ENCODE measurements at regions not wholly inside any gene's neighbourhood (a gene's known extent, or its start where the extent isn't known, plus 50 kb on each side); places are given as distances from the start of the nearest gene placed in this dataset.

DNA sequence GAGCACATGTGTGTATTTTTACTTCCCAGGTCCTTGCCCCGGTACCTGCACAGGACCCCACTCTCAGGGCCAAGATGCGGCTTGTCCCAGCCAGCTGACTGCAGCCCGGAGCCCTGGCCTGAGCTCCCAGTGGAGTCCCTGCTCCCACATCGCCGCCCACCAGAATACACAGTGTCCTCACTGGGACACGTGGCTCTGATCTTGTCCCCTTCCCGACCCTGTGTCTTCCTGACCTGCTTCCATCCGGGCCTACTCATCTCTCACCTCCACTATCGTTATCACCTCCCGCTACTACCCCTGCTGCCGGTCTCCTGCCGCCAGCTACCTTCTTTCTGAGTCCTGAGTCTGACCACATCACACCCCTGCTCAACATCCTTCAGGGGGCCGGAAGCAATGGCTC is 146.3 kb upstream of the CHST15 start:
- no peak overlapping the region for H3K4me3 ChIP-seq (ENCODE audit: low read length)
- TF ChIP-seq, protein P1, sequence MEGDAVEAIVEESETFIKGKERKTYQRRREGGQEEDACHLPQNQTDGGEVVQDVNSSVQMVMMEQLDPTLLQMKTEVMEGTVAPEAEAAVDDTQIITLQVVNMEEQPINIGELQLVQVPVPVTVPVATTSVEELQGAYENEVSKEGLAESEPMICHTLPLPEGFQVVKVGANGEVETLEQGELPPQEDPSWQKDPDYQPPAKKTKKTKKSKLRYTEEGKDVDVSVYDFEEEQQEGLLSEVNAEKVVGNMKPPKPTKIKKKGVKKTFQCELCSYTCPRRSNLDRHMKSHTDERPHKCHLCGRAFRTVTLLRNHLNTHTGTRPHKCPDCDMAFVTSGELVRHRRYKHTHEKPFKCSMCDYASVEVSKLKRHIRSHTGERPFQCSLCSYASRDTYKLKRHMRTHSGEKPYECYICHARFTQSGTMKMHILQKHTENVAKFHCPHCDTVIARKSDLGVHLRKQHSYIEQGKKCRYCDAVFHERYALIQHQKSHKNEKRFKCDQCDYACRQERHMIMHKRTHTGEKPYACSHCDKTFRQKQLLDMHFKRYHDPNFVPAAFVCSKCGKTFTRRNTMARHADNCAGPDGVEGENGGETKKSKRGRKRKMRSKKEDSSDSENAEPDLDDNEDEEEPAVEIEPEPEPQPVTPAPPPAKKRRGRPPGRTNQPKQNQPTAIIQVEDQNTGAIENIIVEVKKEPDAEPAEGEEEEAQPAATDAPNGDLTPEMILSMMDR (conservative IDR thresholded peaks at IDR 0.05; ENCODE audit: low read depth, low read length), result no peak
- DNase-seq (ENCODE audit: low read depth), result no peak

DNA sequence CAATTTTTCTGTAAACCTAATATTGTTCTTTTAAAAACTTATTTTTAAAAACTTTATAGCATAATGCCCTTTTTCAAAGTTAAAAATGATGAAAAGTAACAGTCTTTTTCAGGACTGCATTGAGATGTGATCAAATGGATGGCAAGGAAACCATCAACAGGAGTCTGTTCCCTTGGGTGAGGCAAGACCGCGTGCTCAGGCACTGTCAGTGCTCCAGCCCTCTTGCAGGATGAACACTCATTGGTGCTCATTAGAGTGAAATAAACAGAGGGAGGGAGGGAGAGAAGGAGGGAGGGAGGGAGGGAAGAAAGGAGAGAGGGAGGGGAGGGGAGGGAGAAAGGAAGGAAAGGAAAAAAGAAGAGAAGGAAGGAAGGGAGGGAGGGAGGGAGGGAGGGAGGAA is 145.7 kb upstream of the CHST15 start:
- DNase-seq (ENCODE audit: low read depth), result no peak
- no peak overlapping the region for H3K4me3 ChIP-seq (ENCODE audit: low read length)
- TF ChIP-seq, protein P1 (conservative IDR thresholded peaks at IDR 0.05; ENCODE audit: low read depth, low read length), result no peak

DNA sequence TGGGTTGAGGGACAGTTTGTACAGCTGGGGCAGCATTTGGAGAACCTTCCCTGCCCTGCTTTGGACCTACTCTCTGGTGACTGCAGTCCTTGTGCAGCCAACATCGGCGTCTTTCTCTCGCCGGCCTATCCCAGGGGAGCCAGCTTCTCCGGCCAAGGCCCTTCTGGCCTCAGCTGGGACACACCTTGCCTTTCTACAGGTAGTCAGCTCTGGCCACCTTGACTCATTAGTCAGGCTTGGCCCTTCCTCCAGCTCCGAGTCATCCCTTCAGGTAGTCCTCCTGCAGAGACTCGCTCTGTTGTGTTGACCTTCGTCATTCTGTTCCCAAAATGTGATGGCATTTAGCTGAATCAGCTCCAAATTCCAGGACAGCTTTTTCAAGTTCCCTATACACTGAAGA is 145.0 kb upstream of the CHST15 start:
- DNase-seq (ENCODE audit: low read depth), result no peak
- H3K4me3 ChIP-seq (ENCODE audit: low read length), result no peak overlapping the region
- TF ChIP-seq, protein P1 (conservative IDR thresholded peaks at IDR 0.05; ENCODE audit: low read depth, low read length), result no peak

DNA sequence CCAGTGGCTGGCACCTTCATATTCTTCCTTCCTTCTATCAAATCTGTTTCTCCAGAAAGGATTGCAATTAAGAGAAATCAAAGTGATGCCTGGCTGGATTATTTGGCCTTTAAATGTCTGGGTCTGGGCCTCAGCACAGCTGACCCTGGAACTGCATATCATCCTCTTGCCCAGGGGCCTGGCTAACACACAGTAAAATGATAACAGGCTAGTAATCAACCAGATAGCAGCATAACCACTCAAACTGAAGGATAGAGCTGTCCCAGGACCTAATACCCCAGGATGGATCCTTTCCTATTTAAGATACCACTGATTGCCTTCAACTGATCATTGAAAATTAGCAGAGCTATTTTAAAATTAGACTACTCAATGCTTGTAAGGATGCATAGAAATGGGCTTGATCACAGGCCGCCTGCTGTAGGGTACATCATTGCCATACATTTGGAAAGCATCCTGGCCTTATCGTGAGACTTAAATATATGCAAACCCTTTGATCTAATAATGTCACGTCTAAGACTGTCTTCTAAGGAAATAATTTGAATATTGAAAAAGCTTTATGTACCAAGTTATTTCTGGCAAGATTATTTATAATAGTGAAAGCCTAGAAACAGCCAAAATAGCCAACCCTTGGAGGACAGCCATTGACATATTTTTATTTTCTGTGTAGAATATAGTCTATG is 144.0 kb upstream of the CHST15 start:
- no peak for DNase-seq (ENCODE audit: low read depth)
- no peak overlapping the region for H3K4me3 ChIP-seq (ENCODE audit: low read length)

GRCh38 chr10:124236816-124237215 is 143.4 kb upstream of the CHST15 start:
- TF ChIP-seq, protein P1 (conservative IDR thresholded peaks at IDR 0.05; ENCODE audit: low read depth, low read length), result no peak
- DNase-seq (ENCODE audit: low read depth), result no peak
- H3K4me3 ChIP-seq (ENCODE audit: low read length), result no peak overlapping the region

More for the DNA sequence above, 144.0 kb upstream of the CHST15 start:
- TF ChIP-seq, protein P1 (conservative IDR thresholded peaks at IDR 0.05; ENCODE audit: low read depth, low read length), result no peak

DNA sequence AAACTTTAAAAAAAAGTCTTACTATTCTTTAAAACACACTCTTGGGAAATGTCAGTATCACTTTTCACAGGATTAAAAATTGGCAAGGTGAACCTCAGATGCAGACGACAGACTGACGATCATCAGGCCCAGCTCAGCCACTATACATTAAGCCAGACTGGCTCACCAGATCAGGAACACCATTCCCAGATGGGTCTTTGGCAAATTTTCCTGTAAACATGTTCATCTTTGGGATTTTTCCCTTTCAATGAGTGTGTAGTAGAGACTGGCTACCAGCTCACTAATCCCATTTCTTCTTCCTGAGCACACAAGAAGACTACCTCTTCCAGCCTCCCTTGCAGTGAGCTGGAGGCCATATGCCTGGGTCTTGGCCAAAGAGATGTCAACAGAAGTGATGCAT is 142.7 kb upstream of the CHST15 start:
- no peak for DNase-seq (ENCODE audit: low read depth)
- H3K4me3 ChIP-seq (ENCODE audit: low read length), result no peak overlapping the region
- TF ChIP-seq, protein P1 (conservative IDR thresholded peaks at IDR 0.05; ENCODE audit: low read depth, low read length), result no peak

DNA sequence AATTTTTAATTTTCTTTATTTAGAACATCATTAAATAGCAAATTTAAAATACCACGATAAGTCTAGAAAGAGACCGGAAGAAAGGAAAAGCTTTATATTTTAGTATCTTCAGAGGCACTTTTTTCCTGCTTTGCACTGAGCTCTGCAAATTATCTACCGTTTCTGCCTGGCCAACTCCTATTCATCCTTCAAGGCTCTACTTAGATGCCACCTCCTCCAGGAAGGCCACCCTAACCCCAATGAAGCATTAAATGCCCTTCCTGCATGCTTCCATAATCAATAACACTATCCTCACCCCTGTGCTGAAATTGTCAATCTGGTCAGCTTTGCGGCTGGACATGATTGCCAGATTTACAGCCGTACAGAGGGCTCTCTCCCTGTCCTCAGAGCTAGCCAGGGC is 141.8 kb upstream of the CHST15 start:
- TF ChIP-seq, protein P1 (conservative IDR thresholded peaks at IDR 0.05; ENCODE audit: low read depth, low read length), result no peak
- no peak overlapping the region for H3K4me3 ChIP-seq (ENCODE audit: low read length)
- no peak for DNase-seq (ENCODE audit: low read depth)

Data from retinal pigment epithelial cell (primary cell).